ENCODE measurements at regions not wholly inside any gene's neighbourhood (a gene's known extent, or its start where the extent isn't known, plus 50 kb on each side); places are given as distances from the start of the nearest gene placed in this dataset.

- intact Hi-C loops (cut with micrococcal nuclease; ENCODE audit: unreplicated experiment) (no loop called here), in situ Hi-C loops (cut with HindIII; ENCODE audit: extremely low pct_ligation_motif_present, low pct_unique_long_range_greater_than_20kb) (no loop called here)
- H3K4me1 ChIP-seq (ENCODE audit: insufficient read depth, low read length), result peaks cover 52% of the 10 kb centered on the region
- no peak for DNase-seq (ENCODE audit: low spot score)
- ChIA-PET CTCF (ENCODE audit: low intra/inter-chr PET ratio, low total read pairs) (no interaction called here), POLR2A (no interaction called here)
- no peaks in the 10 kb centered on the region for H3K36me3 ChIP-seq (replicated peaks in 1 of 2; ENCODE audit: control insufficient read depth in 1 of 2, insufficient read depth in 2 of 2, low read length in 2 of 2)
- no peak for FAIRE-seq
- no peak overlapping the region for H3K4me3 ChIP-seq (replicated peaks in 1 of 3; ENCODE audit: insufficient read depth in 1 of 3, low read depth in 2 of 3, low read length in 3 of 3)
- TF ChIP-seq ZUFSP (CRISPR knock-in tag; IDR thresholded peaks at IDR 0.05; ENCODE audit: borderline replicate concordance) (no peak), ZNF629 (CRISPR knock-in tag; conservative IDR thresholded peaks at IDR 0.05) (peak; percentile 62; the same call in 1 of the 2 replicates)
- ATAC-seq, result no peak
- no peak overlapping the region for H2AFZ ChIP-seq (ENCODE audit: low read length)
- no TSS peak for BruUV-seq (replicated peaks)
- no peak overlapping the region for H3K9ac ChIP-seq (ENCODE audit: insufficient read depth, low read depth, low read length)
- H3K9me3 ChIP-seq (ENCODE audit: low read length), result peaks cover 5% of the 10 kb centered on the region
- no peak overlapping the region for H3K4me2 ChIP-seq (ENCODE audit: low read depth, low read length)
- H3K79me2 ChIP-seq (ENCODE audit: insufficient read depth, low read length), result no peaks in the 10 kb centered on the region
- no peak overlapping the region for H3K27ac ChIP-seq (ENCODE audit: extremely low read length, insufficient read depth, low read length)
- no peaks in the 10 kb centered on the region for H3K27me3 ChIP-seq (ENCODE audit: control insufficient read depth in 1 of 2, insufficient read depth in 2 of 2, low read length in 2 of 2)
- 78% methylated on average over 8 of the region's 8 CpGs for WGBS (ENCODE audit: low lambda C conversion rate)
- no peaks in the 10 kb centered on the region for H4K20me1 ChIP-seq (ENCODE audit: insufficient read depth, low read length)
These were observed 50.8 kb upstream of the TSHZ2 start for GRCh38 chr20:52921340-52921739.

- FAIRE-seq, result no peak
- TF ChIP-seq ZSCAN25 (CRISPR knock-in tag; IDR thresholded peaks at IDR 0.05) (no peak), KMT2A (CRISPR knock-in tag; IDR thresholded peaks at IDR 0.05) (no peak), ZNF383 (CRISPR knock-in tag; IDR thresholded peaks at IDR 0.05; ENCODE audit: borderline replicate concordance) (no peak), ZNF235 (CRISPR knock-in tag; IDR thresholded peaks at IDR 0.05; ENCODE audit: borderline replicate concordance) (no peak), GABPA (IDR thresholded peaks at IDR 0.05; ENCODE audit: low read depth, low read length) (no peak), GABPA (CRISPR knock-in tag; IDR thresholded peaks at IDR 0.05; ENCODE audit: low read depth) (no peak), ZNF773 (CRISPR knock-in tag; IDR thresholded peaks at IDR 0.05; ENCODE audit: borderline replicate concordance) (no peak), PITX1 (CRISPR knock-in tag; IDR thresholded peaks at IDR 0.05) (no peak), FIP1L1 (IDR thresholded peaks at IDR 0.05; ENCODE audit: borderline replicate concordance, insufficient read depth, low read depth, low read length) (no peak), ZNF382 (CRISPR knock-in tag; IDR thresholded peaks at IDR 0.05; ENCODE audit: borderline replicate concordance) (no peak), HIC2 (CRISPR knock-in tag; IDR thresholded peaks at IDR 0.05; ENCODE audit: low read depth) (no peak), PAF1 (CRISPR knock-in tag; IDR thresholded peaks at IDR 0.05) (no peak), PHF21A (CRISPR knock-in tag; IDR thresholded peaks at IDR 0.05) (no peak), BCL3 (CRISPR knock-in tag; IDR thresholded peaks at IDR 0.05) (no peak), ZSCAN22 (CRISPR knock-in tag; IDR thresholded peaks at IDR 0.05) (no peak)
These were observed 53.8 kb upstream of the TSHZ2 start for GRCh38 chr20:52918311-52918710.

More at GRCh38 chr20:52918311-52918710, 53.8 kb upstream of the TSHZ2 start:
- H3K9me3 ChIP-seq (ENCODE audit: low read length), result peaks cover 25% of the 10 kb centered on the region
- H3K4me2 ChIP-seq (ENCODE audit: low read depth, low read length), result no peak overlapping the region
- no peak overlapping the region for H3K27ac ChIP-seq (ENCODE audit: extremely low read length, insufficient read depth, low read length)
- no peak for DNase-seq (ENCODE audit: low spot score)
- 0% methylated on average over 1 of the region's 1 CpG for WGBS (ENCODE audit: low lambda C conversion rate)
- peaks cover 35% of the 10 kb centered on the region for H3K4me1 ChIP-seq (ENCODE audit: insufficient read depth, low read length)
- no TSS peak for BruUV-seq (replicated peaks)
- CTCF ChIA-PET (ENCODE audit: low intra/inter-chr PET ratio, low total read pairs), result no interaction called here
- H3K36me3 ChIP-seq (replicated peaks in 1 of 2; ENCODE audit: control insufficient read depth in 1 of 2, insufficient read depth in 2 of 2, low read length in 2 of 2), result no peaks in the 10 kb centered on the region
- POLR2A ChIA-PET, result no interaction called here
- in situ Hi-C loops (cut with HindIII; ENCODE audit: extremely low pct_ligation_motif_present, low pct_unique_long_range_greater_than_20kb), result no loop called here
- H3K27me3 ChIP-seq (ENCODE audit: control insufficient read depth in 1 of 2, insufficient read depth in 2 of 2, low read length in 2 of 2), result no peaks in the 10 kb centered on the region
- ATAC-seq, result no peak
- no peak overlapping the region for H3K9ac ChIP-seq (ENCODE audit: insufficient read depth, low read depth, low read length)
- no peak overlapping the region for H3K4me3 ChIP-seq (replicated peaks in 1 of 3; ENCODE audit: insufficient read depth in 1 of 3, low read depth in 2 of 3, low read length in 3 of 3)
- H2AFZ ChIP-seq (ENCODE audit: low read length), result no peak overlapping the region
- intact Hi-C loops (cut with micrococcal nuclease; ENCODE audit: unreplicated experiment), result no loop called here
- no peaks in the 10 kb centered on the region for H3K79me2 ChIP-seq (ENCODE audit: insufficient read depth, low read length)
- H4K20me1 ChIP-seq (ENCODE audit: insufficient read depth, low read length), result no peaks in the 10 kb centered on the region
